ENCODE measurements at regions not wholly inside any gene's neighbourhood (a gene's known extent, or its start where the extent isn't known, plus 50 kb on each side); places are given as distances from the start of the nearest gene placed in this dataset.

DNA sequence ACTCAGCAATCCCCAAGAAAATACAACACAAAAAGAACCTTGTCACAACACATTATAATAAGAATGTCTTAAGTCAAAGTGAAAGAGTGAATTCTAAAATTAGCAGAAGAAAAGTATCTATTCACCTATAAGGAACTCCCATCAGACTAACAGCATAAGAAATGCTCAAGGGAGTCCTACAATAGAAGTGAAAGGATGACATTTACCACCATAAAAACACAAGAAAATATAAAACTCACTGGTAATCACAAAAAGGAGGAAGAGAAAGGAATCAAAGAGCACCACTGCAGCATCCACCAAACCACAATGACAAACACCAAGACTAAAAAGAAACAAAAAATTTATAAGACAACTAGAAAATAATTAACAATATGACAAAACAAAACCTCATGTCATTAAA lies 257.0 kb upstream of the AGTR2 start:
- TF ChIP-seq, protein P1, sequence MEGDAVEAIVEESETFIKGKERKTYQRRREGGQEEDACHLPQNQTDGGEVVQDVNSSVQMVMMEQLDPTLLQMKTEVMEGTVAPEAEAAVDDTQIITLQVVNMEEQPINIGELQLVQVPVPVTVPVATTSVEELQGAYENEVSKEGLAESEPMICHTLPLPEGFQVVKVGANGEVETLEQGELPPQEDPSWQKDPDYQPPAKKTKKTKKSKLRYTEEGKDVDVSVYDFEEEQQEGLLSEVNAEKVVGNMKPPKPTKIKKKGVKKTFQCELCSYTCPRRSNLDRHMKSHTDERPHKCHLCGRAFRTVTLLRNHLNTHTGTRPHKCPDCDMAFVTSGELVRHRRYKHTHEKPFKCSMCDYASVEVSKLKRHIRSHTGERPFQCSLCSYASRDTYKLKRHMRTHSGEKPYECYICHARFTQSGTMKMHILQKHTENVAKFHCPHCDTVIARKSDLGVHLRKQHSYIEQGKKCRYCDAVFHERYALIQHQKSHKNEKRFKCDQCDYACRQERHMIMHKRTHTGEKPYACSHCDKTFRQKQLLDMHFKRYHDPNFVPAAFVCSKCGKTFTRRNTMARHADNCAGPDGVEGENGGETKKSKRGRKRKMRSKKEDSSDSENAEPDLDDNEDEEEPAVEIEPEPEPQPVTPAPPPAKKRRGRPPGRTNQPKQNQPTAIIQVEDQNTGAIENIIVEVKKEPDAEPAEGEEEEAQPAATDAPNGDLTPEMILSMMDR (conservative IDR thresholded peaks at IDR 0.05; ENCODE audit: low read depth, low read length) = no peak
- TF ChIP-seq EZH2 (IDR thresholded peaks at IDR 0.05; ENCODE audit: borderline replicate concordance, low read depth, low read length, poor library complexity, severe bottlenecking) = no peak

Measured in A673 (cell line).